IPS DF 4.7 (cell line): ENCODE measurements at regions not wholly inside any gene's neighbourhood (a gene's known extent, or its start where the extent isn't known, plus 50 kb on each side); places are given as distances from the start of the nearest gene placed in this dataset.

Experiments
- DNase-seq: peaks from one replicate; pipeline ENCODE4 v3.0.0-alpha.2; 2013; ENCODE audit warnings: low spot score; ENCODE audit errors: extremely low read depth

- no peak for DNase-seq
Measured at GRCh38 chr12:77494296-77494695, 336.4 kb upstream of the NAV3 start.

- no peak for DNase-seq
Measured at GRCh38 chr12:77493302-77494168, 337.2 kb upstream of the NAV3 start.

GRCh38 chr12:77492536-77492935, 338.2 kb upstream of the NAV3 start:
- no peak for DNase-seq

- DNase-seq = no peak
Measured at GRCh38 chr12:77489331-77489970, 341.2 kb upstream of the NAV3 start.

- DNase-seq = no peak
Measured at GRCh38 chr12:77488041-77488620, 342.6 kb upstream of the NAV3 start.

GRCh38 chr12:77486872-77487271, 343.8 kb upstream of the NAV3 start:
- no peak for DNase-seq

GRCh38 chr12:77485961-77486854, 344.5 kb upstream of the NAV3 start:
- no peak for DNase-seq

- no peak for DNase-seq
Measured at GRCh38 chr12:77481687-77482086, 349.0 kb upstream of the NAV3 start.

GRCh38 chr12:77477907-77478533, 352.7 kb upstream of the NAV3 start:
- DNase-seq = no peak

GRCh38 chr12:77471801-77472200, 358.9 kb upstream of the NAV3 start:
- no peak for DNase-seq

- no peak for DNase-seq
Measured at GRCh38 chr12:77469578-77470333, 360.9 kb upstream of the NAV3 start.

GRCh38 chr12:77442633-77443032, 377.3 kb upstream of the E2F7 start:
- no peak for DNase-seq

GRCh38 chr12:77439749-77440148, 374.4 kb upstream of the E2F7 start:
- DNase-seq = no peak

GRCh38 chr12:77438644-77439043, 373.3 kb upstream of the E2F7 start:
- DNase-seq = no peak

GRCh38 chr12:77437206-77437605, 371.8 kb upstream of the E2F7 start:
- no peak for DNase-seq

- DNase-seq = no peak
Measured at GRCh38 chr12:77435446-77436091, 370.2 kb upstream of the E2F7 start.

- DNase-seq = no peak
Measured at GRCh38 chr12:77433799-77434198, 368.4 kb upstream of the E2F7 start.

GRCh38 chr12:77429426-77429825, 364.1 kb upstream of the E2F7 start:
- no peak for DNase-seq

- DNase-seq = no peak
Measured at GRCh38 chr12:77421152-77421551, 355.8 kb upstream of the E2F7 start.

- DNase-seq = no peak
Measured at GRCh38 chr12:77409551-77409950, 344.2 kb upstream of the E2F7 start.
